ENCODE measurements at regions not wholly inside any gene's neighbourhood (a gene's known extent, or its start where the extent isn't known, plus 50 kb on each side); places are given as distances from the start of the nearest gene placed in this dataset.

DNA sequence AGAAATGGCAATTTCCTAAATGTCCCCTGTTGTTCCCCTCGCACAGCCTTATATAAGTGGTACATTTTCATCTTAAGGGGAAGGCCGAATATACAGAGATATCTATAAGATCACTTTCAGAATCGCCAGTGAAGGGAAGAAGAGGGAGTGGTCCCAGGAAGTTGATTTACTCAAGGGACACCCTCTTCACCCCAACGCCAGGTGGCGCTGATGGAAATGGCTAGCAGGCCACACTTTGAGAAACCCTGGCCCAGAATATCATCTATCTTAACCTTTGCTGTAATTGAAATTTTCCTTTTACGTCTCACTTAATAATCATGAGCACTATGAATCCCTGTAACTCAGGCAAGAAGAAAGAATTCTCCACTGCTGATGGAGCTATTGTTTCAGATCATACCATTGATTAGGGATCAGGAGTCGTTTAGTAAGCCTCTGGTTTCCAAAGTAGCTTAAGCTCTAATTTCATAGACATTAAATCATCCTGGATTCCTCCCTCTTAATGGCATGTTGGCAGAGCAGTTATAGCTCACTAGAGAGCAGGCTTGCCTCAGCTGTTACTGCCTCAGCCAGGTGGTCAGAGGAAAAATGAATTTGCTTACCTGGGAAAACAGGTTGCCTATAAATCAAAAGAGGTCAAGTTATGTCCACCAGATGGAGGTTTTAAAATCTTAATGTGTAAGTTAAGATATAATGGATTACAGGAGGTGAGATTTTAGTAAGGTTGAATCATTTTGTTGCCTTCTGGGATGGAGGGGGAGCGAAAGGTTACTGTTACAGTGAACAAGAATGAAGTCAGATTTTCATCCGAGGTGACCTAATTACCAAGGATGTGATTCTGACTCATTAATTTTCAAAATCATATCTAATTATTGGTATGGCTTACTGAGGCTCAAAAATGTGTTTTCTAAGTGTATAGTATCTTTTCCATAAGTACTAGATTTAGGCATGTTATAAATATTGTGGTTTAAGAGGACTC, 941.2 kb upstream of the TENM3 start:
- Histone ChIP-seq H3K9ac (ENCODE audit: low read length) (no peak overlapping the region), H2AK5ac (ENCODE audit: low read length) (no peak overlapping the region), H3K9me3 (ENCODE audit: insufficient read depth, low read depth, low read length) (no peaks in the 10 kb centered on the region), H3K4ac (ENCODE audit: low read depth, low read length) (no peak overlapping the region), H3K14ac (ENCODE audit: low read length) (no peak overlapping the region), H3K18ac (ENCODE audit: low read length) (no peak overlapping the region), H3K36me3 (ENCODE audit: control insufficient read depth in 1 of 2, insufficient read depth in 2 of 2, low read length in 2 of 2) (no peaks in the 10 kb centered on the region), H3K23ac (ENCODE audit: low read length) (no peak overlapping the region), H3K27ac (ENCODE audit: low read depth, low read length) (no peak overlapping the region), H3K79me1 (ENCODE audit: low read length) (no peaks in the 10 kb centered on the region), H2BK12ac (ENCODE audit: low read length) (no peak overlapping the region), H4K8ac (ENCODE audit: low read depth, low read length) (no peak overlapping the region), H2BK5ac (ENCODE audit: low read depth, low read length, poor library complexity) (no peak overlapping the region), H3K4me3 (ENCODE audit: low read depth, low read length) (no peak overlapping the region), H4K91ac (ENCODE audit: low read depth, low read length) (no peak overlapping the region), H3K4me2 (ENCODE audit: low read length) (no peak overlapping the region), H3K27me3 (ENCODE audit: insufficient read depth, low read length) (no peaks in the 10 kb centered on the region), H3K4me1 (ENCODE audit: control insufficient read depth in 1 of 2, insufficient read depth in 2 of 2, low read length in 2 of 2) (no peaks in the 10 kb centered on the region), H2AFZ (ENCODE audit: insufficient read depth, low read length, poor library complexity) (no peak overlapping the region), H3K79me2 (ENCODE audit: control insufficient read depth, insufficient read depth, low read length, poor library complexity) (no peaks in the 10 kb centered on the region), H2BK120ac (ENCODE audit: insufficient read depth, low read length, poor library complexity) (no peak overlapping the region), H4K12ac (ENCODE audit: low read depth, low read length) (no peak overlapping the region)
- peak; percentile 15 to 76 for DNase-seq
- no CpG with 5 or more reads among the region's 9 CpGs for WGBS (ENCODE audit: extremely low coverage, insufficient coverage, insufficient read length)

DNA sequence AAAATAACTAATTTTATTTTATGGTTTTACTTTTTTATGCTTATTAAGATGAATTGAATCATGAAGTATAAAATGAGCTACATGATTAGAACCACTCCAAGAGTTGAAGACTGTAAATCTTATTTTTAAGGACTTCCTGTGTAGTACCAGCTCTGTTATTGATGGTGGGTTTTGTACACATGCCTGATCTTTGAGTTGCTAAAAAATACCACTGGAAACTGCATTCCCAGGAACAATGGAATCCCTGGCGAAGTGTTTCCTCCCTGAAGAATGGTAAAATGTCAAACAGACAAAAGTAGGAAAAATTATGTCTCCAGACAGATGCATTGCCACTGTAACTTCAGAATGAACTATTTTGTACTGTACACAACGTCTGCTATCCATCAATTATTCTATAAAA, 935.4 kb upstream of the TENM3 start:
- Histone ChIP-seq H3K79me1 (ENCODE audit: low read length) (no peaks in the 10 kb centered on the region), H4K8ac (ENCODE audit: low read depth, low read length) (no peak overlapping the region), H3K18ac (ENCODE audit: low read length) (no peak overlapping the region), H3K23ac (ENCODE audit: low read length) (no peak overlapping the region), H3K4me2 (ENCODE audit: low read length) (no peak overlapping the region), H3K27ac (ENCODE audit: low read depth, low read length) (no peak overlapping the region), H3K79me2 (ENCODE audit: control insufficient read depth, insufficient read depth, low read length, poor library complexity) (no peaks in the 10 kb centered on the region), H3K9me3 (ENCODE audit: insufficient read depth, low read depth, low read length) (no peaks in the 10 kb centered on the region), H3K9ac (ENCODE audit: low read length) (no peak overlapping the region), H2AFZ (ENCODE audit: insufficient read depth, low read length, poor library complexity) (no peak overlapping the region), H3K14ac (ENCODE audit: low read length) (no peak overlapping the region), H3K27me3 (ENCODE audit: insufficient read depth, low read length) (no peaks in the 10 kb centered on the region), H3K4me3 (ENCODE audit: low read depth, low read length) (no peak overlapping the region), H4K91ac (ENCODE audit: low read depth, low read length) (no peak overlapping the region), H2BK120ac (ENCODE audit: insufficient read depth, low read length, poor library complexity) (no peak overlapping the region), H3K4me1 (ENCODE audit: control insufficient read depth in 1 of 2, insufficient read depth in 2 of 2, low read length in 2 of 2) (no peaks in the 10 kb centered on the region), H4K12ac (ENCODE audit: low read depth, low read length) (no peak overlapping the region), H3K36me3 (ENCODE audit: control insufficient read depth in 1 of 2, insufficient read depth in 2 of 2, low read length in 2 of 2) (no peaks in the 10 kb centered on the region), H2BK12ac (ENCODE audit: low read length) (no peak overlapping the region), H2AK5ac (ENCODE audit: low read length) (no peak overlapping the region), H3K4ac (ENCODE audit: low read depth, low read length) (no peak overlapping the region), H2BK5ac (ENCODE audit: low read depth, low read length, poor library complexity) (no peak overlapping the region)
- DNase-seq = no peak
- no CpG with 5 or more reads among the region's 2 CpGs for WGBS (ENCODE audit: extremely low coverage, insufficient coverage, insufficient read length)

DNA sequence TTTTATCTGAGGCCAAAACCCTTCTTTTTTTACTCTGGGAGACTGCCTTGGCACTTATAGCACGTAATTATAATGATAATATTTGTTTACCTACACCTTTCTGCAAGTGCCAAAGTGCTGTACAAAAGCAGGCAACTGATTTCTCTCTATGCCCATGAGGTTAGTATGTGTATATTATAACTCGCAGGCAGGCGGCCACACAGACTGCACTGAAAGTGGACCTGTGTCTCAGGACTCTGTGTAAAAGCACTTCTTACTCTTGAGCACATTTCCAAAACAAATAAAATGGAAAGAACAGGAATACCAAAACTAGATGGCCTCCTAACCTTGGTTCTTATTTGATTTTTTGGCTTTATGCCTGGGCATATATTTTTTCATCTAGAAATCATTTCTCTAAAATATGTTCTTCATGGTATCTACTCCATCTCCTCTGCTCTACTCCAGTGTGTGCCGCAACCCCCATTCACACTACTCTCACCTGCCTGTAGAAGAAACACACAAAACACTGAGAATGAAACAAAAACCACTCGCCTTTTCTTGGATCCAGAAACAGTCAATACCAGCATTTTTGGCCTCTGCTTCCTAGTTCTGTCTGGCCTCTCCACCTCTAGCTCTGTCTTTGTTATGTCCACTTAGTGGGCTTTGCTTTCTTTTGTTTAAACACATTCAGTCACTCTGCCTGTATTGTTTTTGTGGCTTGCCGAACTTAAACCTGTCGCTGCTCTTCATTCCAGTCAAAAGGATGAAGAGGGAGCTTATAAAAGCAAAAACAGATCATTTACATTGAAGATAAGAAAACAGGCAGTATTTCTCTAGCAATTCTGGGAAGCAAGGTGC, 934.5 kb upstream of the TENM3 start:
- H3K18ac ChIP-seq (ENCODE audit: low read length) = no peak overlapping the region
- no peak overlapping the region for H2AK5ac ChIP-seq (ENCODE audit: low read length)
- no peak overlapping the region for H4K12ac ChIP-seq (ENCODE audit: low read depth, low read length)
- H3K4me2 ChIP-seq (ENCODE audit: low read length) = no peak overlapping the region
- no peak overlapping the region for H4K8ac ChIP-seq (ENCODE audit: low read depth, low read length)
- no peak overlapping the region for H2BK5ac ChIP-seq (ENCODE audit: low read depth, low read length, poor library complexity)
- H3K79me2 ChIP-seq (ENCODE audit: control insufficient read depth, insufficient read depth, low read length, poor library complexity) = no peaks in the 10 kb centered on the region
- H3K23ac ChIP-seq (ENCODE audit: low read length) = no peak overlapping the region
- DNase-seq = no peak
- H3K36me3 ChIP-seq (ENCODE audit: control insufficient read depth in 1 of 2, insufficient read depth in 2 of 2, low read length in 2 of 2) = no peaks in the 10 kb centered on the region
- no peak overlapping the region for H3K4me3 ChIP-seq (ENCODE audit: low read depth, low read length)
- H3K14ac ChIP-seq (ENCODE audit: low read length) = no peak overlapping the region
- H2BK12ac ChIP-seq (ENCODE audit: low read length) = no peak overlapping the region
- H3K27me3 ChIP-seq (ENCODE audit: insufficient read depth, low read length) = no peaks in the 10 kb centered on the region
- H3K4ac ChIP-seq (ENCODE audit: low read depth, low read length) = no peak overlapping the region
- no peak overlapping the region for H2BK120ac ChIP-seq (ENCODE audit: insufficient read depth, low read length, poor library complexity)
- WGBS (ENCODE audit: extremely low coverage, insufficient coverage, insufficient read length) = no CpG with 5 or more reads among the region's 7 CpGs
- H2AFZ ChIP-seq (ENCODE audit: insufficient read depth, low read length, poor library complexity) = no peak overlapping the region
- no peak overlapping the region for H3K9ac ChIP-seq (ENCODE audit: low read length)
- no peak overlapping the region for H4K91ac ChIP-seq (ENCODE audit: low read depth, low read length)
- H3K4me1 ChIP-seq (ENCODE audit: control insufficient read depth in 1 of 2, insufficient read depth in 2 of 2, low read length in 2 of 2) = no peaks in the 10 kb centered on the region
- no peak overlapping the region for H3K27ac ChIP-seq (ENCODE audit: low read depth, low read length)
- no peaks in the 10 kb centered on the region for H3K9me3 ChIP-seq (ENCODE audit: insufficient read depth, low read depth, low read length)
- no peaks in the 10 kb centered on the region for H3K79me1 ChIP-seq (ENCODE audit: low read length)

DNA sequence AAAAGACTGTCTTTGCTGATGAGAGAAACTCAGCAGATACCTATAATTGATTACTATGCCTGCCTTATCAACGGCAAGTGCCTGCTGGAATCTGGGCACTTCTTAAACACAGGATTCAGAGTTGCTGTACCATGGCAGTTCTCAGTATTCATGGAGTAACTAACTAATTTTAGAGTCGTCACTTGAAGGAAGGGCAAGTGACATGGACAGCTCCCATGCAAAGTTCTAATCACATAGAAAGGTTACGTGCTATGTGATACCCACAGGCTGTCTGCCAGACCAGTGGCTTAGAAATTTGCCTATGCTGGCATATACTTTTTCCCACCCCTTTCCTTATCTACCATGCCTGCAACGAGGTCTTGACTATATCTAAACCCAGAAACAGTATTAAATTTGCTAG, 931.1 kb upstream of the TENM3 start:
- no peaks in the 10 kb centered on the region for H3K79me1 ChIP-seq (ENCODE audit: low read length)
- H3K36me3 ChIP-seq (ENCODE audit: control insufficient read depth in 1 of 2, insufficient read depth in 2 of 2, low read length in 2 of 2) = no peaks in the 10 kb centered on the region
- no peaks in the 10 kb centered on the region for H3K27me3 ChIP-seq (ENCODE audit: insufficient read depth, low read length)
- no peak overlapping the region for H3K9ac ChIP-seq (ENCODE audit: low read length)
- H4K8ac ChIP-seq (ENCODE audit: low read depth, low read length) = no peak overlapping the region
- DNase-seq = no peak
- H3K4me2 ChIP-seq (ENCODE audit: low read length) = no peak overlapping the region
- no peak overlapping the region for H4K12ac ChIP-seq (ENCODE audit: low read depth, low read length)
- H2AK5ac ChIP-seq (ENCODE audit: low read length) = no peak overlapping the region
- H3K18ac ChIP-seq (ENCODE audit: low read length) = no peak overlapping the region
- no peak overlapping the region for H3K23ac ChIP-seq (ENCODE audit: low read length)
- no peak overlapping the region for H3K14ac ChIP-seq (ENCODE audit: low read length)
- H3K4ac ChIP-seq (ENCODE audit: low read depth, low read length) = no peak overlapping the region
- H4K91ac ChIP-seq (ENCODE audit: low read depth, low read length) = no peak overlapping the region
- H3K27ac ChIP-seq (ENCODE audit: low read depth, low read length) = no peak overlapping the region
- no peak overlapping the region for H2BK120ac ChIP-seq (ENCODE audit: insufficient read depth, low read length, poor library complexity)
- no peaks in the 10 kb centered on the region for H3K79me2 ChIP-seq (ENCODE audit: control insufficient read depth, insufficient read depth, low read length, poor library complexity)
- no peak overlapping the region for H2BK5ac ChIP-seq (ENCODE audit: low read depth, low read length, poor library complexity)
- no peaks in the 10 kb centered on the region for H3K4me1 ChIP-seq (ENCODE audit: control insufficient read depth in 1 of 2, insufficient read depth in 2 of 2, low read length in 2 of 2)
- no CpG with 5 or more reads among the region's 4 CpGs for WGBS (ENCODE audit: extremely low coverage, insufficient coverage, insufficient read length)
- H3K4me3 ChIP-seq (ENCODE audit: low read depth, low read length) = no peak overlapping the region
- H2AFZ ChIP-seq (ENCODE audit: insufficient read depth, low read length, poor library complexity) = no peak overlapping the region
- H3K9me3 ChIP-seq (ENCODE audit: insufficient read depth, low read depth, low read length) = no peaks in the 10 kb centered on the region
- H2BK12ac ChIP-seq (ENCODE audit: low read length) = no peak overlapping the region
